SK-N-SH treated with all-trans-retinoic acid at 6 μM for 48 hours (cell line): ENCODE measurements at regions not wholly inside any gene's neighbourhood (a gene's known extent, or its start where the extent isn't known, plus 50 kb on each side); places are given as distances from the start of the nearest gene placed in this dataset.

Source experiments
- ATAC-seq: fragments of 200-7000 bp; cut with Tn5 transposase; 3 replicates; pipeline ENCODE4 v1.9.1; 2020; ENCODE audit warnings: mild to moderate bottlenecking, moderate library complexity
- ARNTL ChIP-seq: fragments of 450-650 bp; formaldehyde crosslinking; IDR thresholded peaks from 2 replicates; pipeline ENCODE4 v1.5.0; 2020; ENCODE audit warnings: low read depth, mild to moderate bottlenecking, moderate library complexity, borderline replicate concordance
- BACH2 ChIP-seq: fragments of 250-450 bp; sonication (Bioruptor Pico); IDR thresholded peaks from 2 replicates; pipeline ENCODE4 v1.9.0; 2021; ENCODE audit warnings: mild to moderate bottlenecking, borderline replicate concordance
- CREB5 ChIP-seq: fragments of 250-450 bp; sonication (Bioruptor Pico); IDR thresholded peaks from 2 replicates; pipeline ENCODE4 v1.5.1; 2020; ENCODE audit warnings: low read depth, mild to moderate bottlenecking, moderate library complexity
- CSDC2 ChIP-seq: fragments of 250-450 bp; sonication (Bioruptor Pico); IDR thresholded peaks from 2 replicates; pipeline ENCODE4 v1.5.0; 2020; ENCODE audit warnings: mild to moderate bottlenecking, moderate library complexity
- ESRRG ChIP-seq: fragments of 250-450 bp; sonication (Bioruptor Pico); IDR thresholded peaks from 2 replicates; pipeline ENCODE4 v1.6.1; 2021; ENCODE audit warnings: mild to moderate bottlenecking
- GLIS3 ChIP-seq: fragments of 250-450 bp; sonication (Bioruptor Pico); IDR thresholded peaks from 2 replicates; pipeline ENCODE4 v1.5.0; 2020; ENCODE audit warnings: mild to moderate bottlenecking, moderate library complexity
- ISL1 ChIP-seq: fragments of 250-450 bp; sonication (Bioruptor Pico); IDR thresholded peaks from 2 replicates; pipeline ENCODE4 v2.1.2; 2022; ENCODE audit warnings: mild to moderate bottlenecking, moderate library complexity
- OSR1 ChIP-seq: fragments of 250-450 bp; sonication (Bioruptor Pico); IDR thresholded peaks from 2 replicates; pipeline ENCODE4 v1.8.0; 2022; ENCODE audit warnings: moderate library complexity, mild to moderate bottlenecking, inconsistent platforms
- PPARA ChIP-seq: fragments of 250-450 bp; sonication (Bioruptor Pico); IDR thresholded peaks from 2 replicates; pipeline ENCODE4 v1.5.0; 2020; ENCODE audit warnings: mild to moderate bottlenecking, borderline replicate concordance
- RARB ChIP-seq: fragments of 250-450 bp; sonication (Bioruptor Pico); IDR thresholded peaks from 2 replicates; pipeline ENCODE4 v1.8.0; 2021; ENCODE audit warnings: mild to moderate bottlenecking, moderate library complexity
- SNAI2 ChIP-seq: fragments of 250-450 bp; sonication (Bioruptor Pico); IDR thresholded peaks from 2 replicates; pipeline ENCODE4 v1.5.0; 2020; ENCODE audit warnings: mild to moderate bottlenecking, moderate library complexity
- TCF4 ChIP-seq: fragments of 250-450 bp; sonication (Bioruptor Pico); IDR thresholded peaks from 2 replicates; pipeline ENCODE4 v1.8.0; 2021; ENCODE audit warnings: mild to moderate bottlenecking, moderate library complexity, borderline replicate concordance
- TOX ChIP-seq: fragments of 250-450 bp; sonication (Bioruptor Pico); IDR thresholded peaks from 2 replicates; pipeline ENCODE4 v1.8.0; 2021; ENCODE audit warnings: mild to moderate bottlenecking, moderate library complexity, borderline replicate concordance
- ZC3H10 ChIP-seq: fragments of 250-450 bp; sonication (Bioruptor Pico); IDR thresholded peaks from 2 replicates; pipeline ENCODE4 v1.5.1; 2021; ENCODE audit warnings: mild to moderate bottlenecking, moderate library complexity
- ZFP3 ChIP-seq: fragments of 250-450 bp; sonication (Bioruptor Pico); IDR thresholded peaks from 2 replicates; pipeline ENCODE4 v1.5.0; 2020; ENCODE audit warnings: mild to moderate bottlenecking, moderate library complexity
- ZNF70 ChIP-seq: fragments of 450-650 bp; formaldehyde crosslinking; IDR thresholded peaks from 2 replicates; pipeline ENCODE4 v1.5.0; 2020; ENCODE audit warnings: mild to moderate bottlenecking, moderate library complexity
- ZNF8 ChIP-seq: fragments of 450-650 bp; formaldehyde crosslinking; IDR thresholded peaks from 2 replicates; pipeline ENCODE4 v1.5.0; 2020; ENCODE audit warnings: mild to moderate bottlenecking, moderate library complexity
- TF ChIP-seq, protein P1 (sequence below): fragments of 250-450 bp; sonication (Bioruptor Pico); IDR thresholded peaks from 2 replicates; pipeline ENCODE4 v1.8.0; 2020; ENCODE audit warnings: mild to moderate bottlenecking, moderate library complexity, borderline replicate concordance
- TF ChIP-seq, protein P2 (sequence below): fragments of 250-450 bp; sonication (Bioruptor Pico); IDR thresholded peaks from 2 replicates; pipeline ENCODE4 v1.8.0; 2021; ENCODE audit warnings: low read depth, mild to moderate bottlenecking, moderate library complexity, borderline replicate concordance
- TF ChIP-seq, protein P3 (sequence below): fragments of 250-450 bp; sonication (Bioruptor Pico); IDR thresholded peaks from 2 replicates; pipeline ENCODE4 v1.5.1; 2021; ENCODE audit warnings: mild to moderate bottlenecking, moderate library complexity

GRCh38 chr1:82264802-82265201 lies 464.1 kb downstream of the ADGRL2 start:
- no peak for ATAC-seq
- no peak for TF ChIP-seq ISL1 (CRISPR knock-in tag)

GRCh38 chr1:82263396-82263795 lies 462.7 kb downstream of the ADGRL2 start:
- TF ChIP-seq CSDC2 (CRISPR knock-in tag), result no peak
- no peak for TF ChIP-seq ZC3H10
- TF ChIP-seq ZFP3, result no peak
- no peak for TF ChIP-seq SNAI2 (CRISPR knock-in tag)
- no peak for TF ChIP-seq OSR1 (CRISPR knock-in tag)
- TF ChIP-seq BACH2 (CRISPR knock-in tag), result no peak
- no peak for TF ChIP-seq PPARA
- TF ChIP-seq ISL1 (CRISPR knock-in tag), result no peak
- no peak for TF ChIP-seq ESRRG
- no peak for TF ChIP-seq ARNTL (CRISPR knock-in tag)
- no peak for TF ChIP-seq ZNF70 (CRISPR knock-in tag)
- no peak for TF ChIP-seq CREB5 (CRISPR knock-in tag)
- no peak for TF ChIP-seq ZNF8 (CRISPR knock-in tag)
- no peak for ATAC-seq

DNA sequence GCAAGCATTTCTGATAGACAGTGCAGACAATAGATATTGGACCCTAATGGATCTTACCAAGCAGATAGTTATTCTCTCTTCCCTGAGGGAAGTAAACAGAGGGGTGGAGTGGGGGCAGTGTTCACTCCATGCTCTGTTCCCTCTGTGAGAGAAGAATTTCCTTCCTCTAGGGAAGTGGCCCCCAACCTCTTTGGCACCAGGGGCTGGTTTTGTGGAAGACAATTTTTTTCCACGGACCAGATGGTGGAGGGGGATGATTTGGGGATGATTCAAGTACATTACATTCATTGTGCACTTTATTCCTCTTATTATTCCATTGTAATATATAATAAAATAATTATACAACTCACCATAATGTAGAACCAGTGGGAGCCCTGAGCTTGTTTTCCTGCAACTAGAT lies 459.9 kb downstream of the ADGRL2 start:
- no peak for ATAC-seq
- TF ChIP-seq ZC3H10 (no peak), TOX (no peak), BACH2 (CRISPR knock-in tag) (no peak), SNAI2 (CRISPR knock-in tag) (no peak), ARNTL (CRISPR knock-in tag) (no peak), CREB5 (CRISPR knock-in tag) (no peak), ISL1 (CRISPR knock-in tag) (no peak), ZFP3 (no peak), ESRRG (no peak), ZNF70 (CRISPR knock-in tag) (no peak), TCF4 (CRISPR knock-in tag) (no peak), PPARA (no peak)
- TF ChIP-seq, protein P1, sequence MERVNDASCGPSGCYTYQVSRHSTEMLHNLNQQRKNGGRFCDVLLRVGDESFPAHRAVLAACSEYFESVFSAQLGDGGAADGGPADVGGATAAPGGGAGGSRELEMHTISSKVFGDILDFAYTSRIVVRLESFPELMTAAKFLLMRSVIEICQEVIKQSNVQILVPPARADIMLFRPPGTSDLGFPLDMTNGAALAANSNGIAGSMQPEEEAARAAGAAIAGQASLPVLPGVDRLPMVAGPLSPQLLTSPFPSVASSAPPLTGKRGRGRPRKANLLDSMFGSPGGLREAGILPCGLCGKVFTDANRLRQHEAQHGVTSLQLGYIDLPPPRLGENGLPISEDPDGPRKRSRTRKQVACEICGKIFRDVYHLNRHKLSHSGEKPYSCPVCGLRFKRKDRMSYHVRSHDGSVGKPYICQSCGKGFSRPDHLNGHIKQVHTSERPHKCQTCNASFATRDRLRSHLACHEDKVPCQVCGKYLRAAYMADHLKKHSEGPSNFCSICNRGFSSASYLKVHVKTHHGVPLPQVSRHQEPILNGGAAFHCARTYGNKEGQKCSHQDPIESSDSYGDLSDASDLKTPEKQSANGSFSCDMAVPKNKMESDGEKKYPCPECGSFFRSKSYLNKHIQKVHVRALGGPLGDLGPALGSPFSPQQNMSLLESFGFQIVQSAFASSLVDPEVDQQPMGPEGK (CRISPR knock-in tag), result no peak

DNA sequence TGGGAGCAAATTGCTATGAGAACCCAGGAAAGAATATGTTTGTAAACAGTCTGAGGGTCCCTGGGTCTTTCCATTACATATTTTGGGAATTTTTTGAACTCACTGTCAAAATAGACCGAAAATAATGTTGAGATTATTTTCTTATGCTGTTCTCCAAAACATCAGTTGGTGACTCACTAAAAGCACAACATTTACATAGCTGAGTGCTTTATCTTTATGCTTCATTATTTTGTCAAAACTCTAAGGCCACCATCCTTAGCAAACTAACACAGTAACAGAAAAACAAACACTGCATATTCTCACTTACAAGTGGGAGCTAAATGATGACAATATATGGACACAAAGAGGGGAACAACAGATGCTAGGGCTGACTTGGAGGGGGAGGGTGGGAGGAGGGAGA lies 459.3 kb downstream of the ADGRL2 start:
- ATAC-seq, result no peak
- TF ChIP-seq, protein P2, sequence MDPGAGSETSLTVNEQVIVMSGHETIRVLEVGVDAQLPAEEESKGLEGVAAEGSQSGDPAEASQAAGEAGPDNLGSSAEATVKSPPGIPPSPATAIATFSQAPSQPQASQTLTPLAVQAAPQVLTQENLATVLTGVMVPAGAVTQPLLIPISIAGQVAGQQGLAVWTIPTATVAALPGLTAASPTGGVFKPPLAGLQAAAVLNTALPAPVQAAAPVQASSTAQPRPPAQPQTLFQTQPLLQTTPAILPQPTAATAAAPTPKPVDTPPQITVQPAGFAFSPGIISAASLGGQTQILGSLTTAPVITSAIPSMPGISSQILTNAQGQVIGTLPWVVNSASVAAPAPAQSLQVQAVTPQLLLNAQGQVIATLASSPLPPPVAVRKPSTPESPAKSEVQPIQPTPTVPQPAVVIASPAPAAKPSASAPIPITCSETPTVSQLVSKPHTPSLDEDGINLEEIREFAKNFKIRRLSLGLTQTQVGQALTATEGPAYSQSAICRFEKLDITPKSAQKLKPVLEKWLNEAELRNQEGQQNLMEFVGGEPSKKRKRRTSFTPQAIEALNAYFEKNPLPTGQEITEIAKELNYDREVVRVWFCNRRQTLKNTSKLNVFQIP (CRISPR knock-in tag), result no peak
- TF ChIP-seq RARB (CRISPR knock-in tag) (no peak), ESRRG (no peak), SNAI2 (CRISPR knock-in tag) (no peak), ZFP3 (no peak), ARNTL (CRISPR knock-in tag) (no peak), TOX (no peak), GLIS3 (no peak), CREB5 (CRISPR knock-in tag) (no peak), BACH2 (CRISPR knock-in tag) (no peak), CSDC2 (CRISPR knock-in tag) (no peak)
- TF ChIP-seq, protein P3, sequence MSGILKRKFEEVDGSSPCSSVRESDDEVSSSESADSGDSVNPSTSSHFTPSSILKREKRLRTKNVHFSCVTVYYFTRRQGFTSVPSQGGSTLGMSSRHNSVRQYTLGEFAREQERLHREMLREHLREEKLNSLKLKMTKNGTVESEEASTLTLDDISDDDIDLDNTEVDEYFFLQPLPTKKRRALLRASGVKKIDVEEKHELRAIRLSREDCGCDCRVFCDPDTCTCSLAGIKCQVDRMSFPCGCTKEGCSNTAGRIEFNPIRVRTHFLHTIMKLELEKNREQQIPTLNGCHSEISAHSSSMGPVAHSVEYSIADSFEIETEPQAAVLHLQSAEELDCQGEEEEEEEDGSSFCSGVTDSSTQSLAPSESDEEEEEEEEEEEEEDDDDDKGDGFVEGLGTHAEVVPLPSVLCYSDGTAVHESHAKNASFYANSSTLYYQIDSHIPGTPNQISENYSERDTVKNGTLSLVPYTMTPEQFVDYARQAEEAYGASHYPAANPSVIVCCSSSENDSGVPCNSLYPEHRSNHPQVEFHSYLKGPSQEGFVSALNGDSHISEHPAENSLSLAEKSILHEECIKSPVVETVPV (CRISPR knock-in tag), result no peak
